Natural killer cell treated with Interleukin-12 subunit alpha and Interleukin-12 subunit beta and Interleukin-15 and Interleukin-18, amount 100 ng/mL, for 72 hours (primary cell): ENCODE measurements at regions not wholly inside any gene's neighbourhood (a gene's known extent, or its start where the extent isn't known, plus 50 kb on each side); places are given as distances from the start of the nearest gene placed in this dataset.

Experiments used
- ATAC-seq, 2 donors: fragments of 150-1000 bp; cut with Tn5 transposase in 1 of 2; sonication (Bioruptor Pico), chemical (Tn5 transposase) in 1 of 2; 2 replicates each; pipeline ENCODE4 v1.10.0; 2021
- DNase-seq: peaks from one replicate; pipeline ENCODE4 v3.0.0; 2022; ENCODE audit warnings: low spot score
- H3K27ac Mint-ChIP-seq, 2 donors: 1 replicate in 1 of 2; 2 replicates in 1 of 2; pipeline ENCODE4 v1.8.0; 2022; ENCODE audit warnings: mixed read lengths in 2 of 2, mild to moderate bottlenecking in 1 of 2, moderate library complexity in 1 of 2
- H3K27me3 Mint-ChIP-seq, 2 donors: 1 replicate in 1 of 2; 2 replicates in 1 of 2; pipeline ENCODE4 v1.8.0; 2022; ENCODE audit warnings: mixed read lengths in 2 of 2
- H3K36me3 Mint-ChIP-seq: one replicate; pipeline ENCODE4 v1.8.0; 2022; ENCODE audit warnings: mixed read lengths
- H3K4me1 Mint-ChIP-seq, 2 donors: 1 replicate in 1 of 2; 2 replicates in 1 of 2; pipeline ENCODE4 v1.8.0; 2022; ENCODE audit warnings: low read depth in 2 of 2, mixed read lengths in 2 of 2, mild to moderate bottlenecking in 1 of 2
- H3K4me3 Mint-ChIP-seq: one replicate; pipeline ENCODE4 v1.8.0; 2022; ENCODE audit warnings: mixed read lengths
- H3K9me3 Mint-ChIP-seq: 2 replicates; pipeline ENCODE4 v1.8.0; 2022; ENCODE audit warnings: mixed read lengths

DNA sequence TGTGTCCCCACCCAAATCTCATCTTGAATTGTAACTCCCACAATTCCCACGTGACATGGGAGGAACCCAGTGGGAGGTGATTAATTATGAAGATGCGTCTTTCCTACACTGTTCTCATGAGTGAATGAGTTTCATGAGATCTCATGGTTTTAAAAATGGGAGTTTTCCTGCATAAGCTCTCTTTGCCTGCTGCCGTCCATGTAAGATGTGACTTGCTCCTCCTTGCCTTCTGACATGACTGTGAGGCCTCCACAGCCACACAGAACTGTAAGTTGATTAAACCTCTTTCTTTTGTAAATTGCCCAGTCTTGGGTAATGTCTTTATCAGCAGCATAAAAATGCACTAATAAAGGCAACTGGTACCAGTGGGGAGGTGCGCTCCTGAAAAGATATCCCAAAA is 67.7 kb upstream of the DRGX start:
- H3K27me3 Mint-ChIP-seq: no peaks in the 10 kb centered on the region
- no peak for DNase-seq
- no peak for ATAC-seq
- H3K36me3 Mint-ChIP-seq: peaks cover 23% of the 10 kb centered on the region
- H3K4me3 Mint-ChIP-seq: no peak overlapping the region
- no peak overlapping the region for H3K27ac Mint-ChIP-seq
- H3K4me1 Mint-ChIP-seq: peaks cover 4 to 5% of the 10 kb centered on the region in 2 donors
- peaks cover 5% of the 10 kb centered on the region for H3K9me3 Mint-ChIP-seq

DNA sequence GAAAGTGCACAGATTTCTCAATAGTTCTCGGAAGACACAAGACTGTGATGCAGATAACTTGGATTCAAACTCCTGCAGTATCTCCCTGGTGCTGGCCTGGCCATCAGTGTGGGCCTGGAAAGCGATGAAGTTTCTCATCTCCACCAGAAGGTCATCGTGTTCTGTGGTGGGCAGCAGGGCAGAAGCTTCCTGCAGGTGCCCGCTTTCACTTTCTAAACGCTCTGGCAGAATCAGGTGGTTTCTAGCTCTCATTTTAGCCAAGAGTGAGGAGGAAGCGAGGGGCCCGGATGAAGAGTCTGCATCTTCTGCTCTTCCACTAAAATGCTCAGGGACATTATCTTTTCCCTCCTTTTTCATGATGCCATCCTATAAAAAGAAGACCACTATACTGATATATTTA is 63.0 kb upstream of the DRGX start:
- DNase-seq (no peak), ATAC-seq (no peak)
- Mint-ChIP-seq H3K27ac (peak overlapping the region in 1 of 2 donors; percentile 19), H3K4me3 (no peak overlapping the region), H3K36me3 (peaks cover 34% of the 10 kb centered on the region), H3K27me3 (no peaks in the 10 kb centered on the region), H3K9me3 (peaks cover 7% of the 10 kb centered on the region), H3K4me1 (peaks cover 10 to 13% of the 10 kb centered on the region in 2 donors)

DNA sequence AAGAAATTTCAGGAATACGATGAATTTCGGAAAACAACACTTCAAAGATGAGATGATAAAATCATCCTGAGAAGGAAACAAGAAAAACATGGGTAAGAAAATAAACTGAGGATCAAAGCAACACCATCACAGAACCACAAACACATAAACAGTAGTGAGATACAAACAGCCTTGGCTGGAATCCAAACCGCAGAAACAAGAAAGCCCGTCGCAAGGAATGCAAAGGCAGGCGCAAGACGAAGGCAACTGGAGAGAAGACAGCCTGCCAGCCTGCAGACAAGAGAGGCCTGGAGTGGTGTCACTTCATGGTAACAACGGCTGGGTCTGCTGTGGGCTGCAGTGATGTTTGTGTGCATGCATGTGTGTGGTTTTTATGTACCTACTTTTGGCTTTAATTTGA is 61.8 kb upstream of the DRGX start:
- DNase-seq (no peak), ATAC-seq (no peak)
- Mint-ChIP-seq H3K9me3 (peaks cover 8% of the 10 kb centered on the region), H3K27ac (no peak overlapping the region), H3K4me3 (no peak overlapping the region), H3K4me1 (peaks cover 10 to 13% of the 10 kb centered on the region in 2 donors), H3K36me3 (peaks cover 39% of the 10 kb centered on the region), H3K27me3 (no peaks in the 10 kb centered on the region)

DNA sequence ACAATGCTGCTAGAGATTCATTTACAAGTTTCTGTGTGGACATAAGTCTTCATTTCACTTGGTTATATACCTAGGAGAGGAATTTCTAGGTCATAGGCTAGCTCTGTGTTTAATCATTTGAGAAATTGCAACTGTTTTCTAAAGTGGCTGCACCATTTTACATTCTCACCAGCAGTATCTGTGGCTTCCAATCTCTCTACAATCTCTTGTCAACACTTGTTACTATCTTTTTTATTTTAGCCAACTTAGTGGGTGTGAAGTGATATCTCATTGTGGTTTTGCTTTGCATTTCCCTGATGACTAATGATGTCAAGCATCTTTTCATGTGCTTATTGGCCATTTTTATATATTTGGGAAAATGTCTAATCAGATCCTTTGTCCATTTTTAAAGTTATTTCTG is 53.0 kb upstream of the DRGX start:
- H3K9me3 Mint-ChIP-seq: peaks cover 14% of the 10 kb centered on the region
- DNase-seq: no peak
- H3K4me1 Mint-ChIP-seq: peaks cover 6 to 11% of the 10 kb centered on the region in 2 donors
- ATAC-seq: no peak
- H3K4me3 Mint-ChIP-seq: no peak overlapping the region
- no peak overlapping the region for H3K27ac Mint-ChIP-seq
- no peaks in the 10 kb centered on the region for H3K27me3 Mint-ChIP-seq
- peaks cover 27% of the 10 kb centered on the region for H3K36me3 Mint-ChIP-seq

DNA sequence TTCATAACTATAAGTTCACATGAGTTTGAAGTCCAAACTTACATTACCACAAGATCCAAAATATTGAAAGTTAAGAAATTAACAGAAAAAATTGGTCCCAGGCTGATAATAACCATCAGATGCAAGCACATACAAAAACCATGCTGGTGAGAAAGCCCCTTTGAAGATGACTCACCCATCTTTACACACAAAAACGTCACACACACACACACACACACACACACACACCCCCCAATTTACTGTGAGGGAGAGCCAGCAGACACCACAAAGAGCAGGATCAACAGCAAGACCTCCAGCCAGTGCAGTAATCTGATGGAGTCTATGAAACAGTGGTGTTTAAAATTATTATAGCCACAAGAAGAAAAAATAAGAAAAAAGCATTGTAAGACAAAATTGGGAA is 50.1 kb upstream of the DRGX start:
- H3K4me1 Mint-ChIP-seq: peaks cover 12 to 23% of the 10 kb centered on the region in 2 donors
- H3K9me3 Mint-ChIP-seq: peaks cover 5% of the 10 kb centered on the region
- no peak overlapping the region for H3K27ac Mint-ChIP-seq
- peaks cover 11% of the 10 kb centered on the region for H3K36me3 Mint-ChIP-seq
- no peak overlapping the region for H3K4me3 Mint-ChIP-seq
- ATAC-seq (no peak), DNase-seq (no peak)
- no peaks in the 10 kb centered on the region for H3K27me3 Mint-ChIP-seq
